Stimulated activated naive CD8-positive, alpha-beta T cell treated with anti-CD3 and anti-CD28 coated beads, Interleukin-15, Interleukin-2, amounts not matched to agents 100 ng/mL and 50 ng/mL, for 24 hours (primary cell): ENCODE measurements at regions not wholly inside any gene's neighbourhood (a gene's known extent, or its start where the extent isn't known, plus 50 kb on each side); places are given as distances from the start of the nearest gene placed in this dataset.

Source experiments
- H3K27ac Mint-ChIP-seq: one replicate; pipeline ENCODE4 v1.8.0; 2021; ENCODE audit warnings: mild to moderate bottlenecking, mixed read lengths
- H3K27me3 Mint-ChIP-seq: one replicate; pipeline ENCODE4 v1.8.0; 2021; ENCODE audit warnings: mixed read lengths
- H3K36me3 Mint-ChIP-seq: one replicate; pipeline ENCODE4 v1.8.0; 2021; ENCODE audit warnings: low read depth, mixed read lengths
- H3K4me1 Mint-ChIP-seq: one replicate; pipeline ENCODE4 v1.8.0; 2021; ENCODE audit warnings: low read depth, mixed read lengths
- H3K4me3 Mint-ChIP-seq: one replicate; pipeline ENCODE4 v1.8.0; 2021; ENCODE audit warnings: mild to moderate bottlenecking, mixed read lengths
- H3K9me3 Mint-ChIP-seq: one replicate; pipeline ENCODE4 v1.8.0; 2021; ENCODE audit warnings: mixed read lengths

DNA sequence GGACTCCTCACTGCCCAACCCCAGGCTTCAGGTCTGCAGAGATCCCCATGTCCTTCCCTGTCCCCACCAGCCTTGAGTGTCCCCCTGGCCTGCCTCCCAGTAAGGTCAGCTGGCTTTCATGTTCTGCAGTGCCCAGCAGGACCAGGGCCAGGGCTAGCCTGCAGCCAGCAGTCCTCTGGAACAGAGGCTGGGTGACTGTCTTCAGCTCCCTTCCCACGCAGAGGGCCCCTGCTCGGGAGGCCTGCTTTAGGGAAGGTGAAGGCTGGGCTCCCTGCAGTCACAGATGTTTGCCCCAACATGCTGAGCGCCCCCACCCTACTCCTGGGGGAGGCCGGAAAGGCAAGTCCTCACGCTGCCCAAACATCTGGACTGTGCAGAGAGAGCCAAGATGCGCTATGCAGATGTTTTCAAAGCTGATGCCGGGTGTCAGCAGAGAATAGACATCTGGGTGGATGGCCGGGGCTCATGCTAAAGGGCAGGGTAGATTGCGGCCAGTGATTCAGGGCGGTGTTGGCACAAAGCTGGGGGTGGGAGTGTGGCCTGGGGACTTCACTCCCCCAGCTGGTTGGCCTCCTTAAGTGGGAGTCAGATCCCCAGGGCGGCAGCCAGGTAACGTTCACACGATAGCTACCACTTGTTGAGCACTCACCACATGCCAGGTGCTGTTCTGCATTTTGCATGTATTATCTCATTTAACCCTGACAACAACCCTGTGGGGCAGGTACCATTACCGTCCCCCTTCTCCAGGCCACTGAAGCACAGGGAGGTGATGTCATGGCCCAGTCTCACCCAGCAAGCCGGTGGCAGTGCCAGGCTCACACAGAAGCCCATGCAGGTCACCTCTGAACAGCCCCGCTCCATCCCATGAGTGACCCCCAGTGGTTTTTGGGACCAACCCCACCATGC, 71.2 kb upstream of the COL13A1 start:
- H3K36me3 Mint-ChIP-seq, result no peaks in the 10 kb centered on the region
- no peak overlapping the region for H3K4me3 Mint-ChIP-seq
- peaks cover 8% of the 10 kb centered on the region for H3K27me3 Mint-ChIP-seq
- no peak overlapping the region for H3K27ac Mint-ChIP-seq
- H3K4me1 Mint-ChIP-seq, result peaks cover 10% of the 10 kb centered on the region
- no peaks in the 10 kb centered on the region for H3K9me3 Mint-ChIP-seq

DNA sequence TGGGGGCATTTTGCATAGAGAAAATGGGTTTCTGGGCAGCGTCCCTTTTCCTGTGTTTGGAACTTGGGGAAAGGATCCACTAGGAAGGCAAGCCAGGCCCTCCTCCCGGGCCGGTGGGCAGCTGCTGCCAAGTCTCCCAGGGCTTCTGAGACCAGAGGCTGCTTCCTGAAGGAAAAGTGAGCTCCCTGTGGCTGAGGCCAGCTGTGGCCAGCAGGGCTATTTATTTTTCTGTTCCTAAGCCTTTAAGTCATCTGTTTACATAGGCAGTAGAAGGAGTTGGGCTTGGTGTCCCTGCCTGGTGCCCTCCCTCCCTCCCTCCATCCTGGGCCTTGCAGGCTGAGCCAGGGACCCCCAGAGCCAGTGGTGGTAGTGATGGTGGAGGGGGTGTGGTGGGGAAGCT, 70.5 kb upstream of the COL13A1 start:
- peaks cover 4% of the 10 kb centered on the region for H3K27me3 Mint-ChIP-seq
- no peaks in the 10 kb centered on the region for H3K36me3 Mint-ChIP-seq
- no peak overlapping the region for H3K27ac Mint-ChIP-seq
- H3K4me3 Mint-ChIP-seq, result no peak overlapping the region
- H3K4me1 Mint-ChIP-seq, result peaks cover 10% of the 10 kb centered on the region
- no peaks in the 10 kb centered on the region for H3K9me3 Mint-ChIP-seq

DNA sequence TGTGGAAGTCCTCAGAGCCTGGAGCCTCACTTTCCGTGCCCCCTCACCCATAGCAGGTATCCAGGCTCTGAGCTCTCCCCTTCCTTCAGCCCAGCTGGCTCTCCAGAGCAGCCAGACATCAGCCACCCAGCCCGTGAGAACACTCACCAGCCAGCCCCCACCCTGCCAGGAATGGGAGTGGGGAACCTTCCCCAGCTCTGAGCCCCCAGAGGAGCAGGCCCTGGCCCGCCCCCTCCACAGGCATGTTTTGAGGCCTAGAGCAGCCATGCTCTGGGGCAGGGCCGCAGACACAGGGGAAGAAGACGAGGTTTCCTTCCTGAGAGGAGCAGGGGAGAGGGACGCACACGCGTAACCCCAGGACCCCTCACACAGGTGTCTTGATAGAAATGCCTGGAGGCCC, 70.0 kb upstream of the COL13A1 start:
- no peak overlapping the region for H3K4me3 Mint-ChIP-seq
- peaks cover 10% of the 10 kb centered on the region for H3K4me1 Mint-ChIP-seq
- H3K27ac Mint-ChIP-seq, result no peak overlapping the region
- H3K36me3 Mint-ChIP-seq, result no peaks in the 10 kb centered on the region
- peaks cover 3% of the 10 kb centered on the region for H3K27me3 Mint-ChIP-seq
- H3K9me3 Mint-ChIP-seq, result no peaks in the 10 kb centered on the region

DNA sequence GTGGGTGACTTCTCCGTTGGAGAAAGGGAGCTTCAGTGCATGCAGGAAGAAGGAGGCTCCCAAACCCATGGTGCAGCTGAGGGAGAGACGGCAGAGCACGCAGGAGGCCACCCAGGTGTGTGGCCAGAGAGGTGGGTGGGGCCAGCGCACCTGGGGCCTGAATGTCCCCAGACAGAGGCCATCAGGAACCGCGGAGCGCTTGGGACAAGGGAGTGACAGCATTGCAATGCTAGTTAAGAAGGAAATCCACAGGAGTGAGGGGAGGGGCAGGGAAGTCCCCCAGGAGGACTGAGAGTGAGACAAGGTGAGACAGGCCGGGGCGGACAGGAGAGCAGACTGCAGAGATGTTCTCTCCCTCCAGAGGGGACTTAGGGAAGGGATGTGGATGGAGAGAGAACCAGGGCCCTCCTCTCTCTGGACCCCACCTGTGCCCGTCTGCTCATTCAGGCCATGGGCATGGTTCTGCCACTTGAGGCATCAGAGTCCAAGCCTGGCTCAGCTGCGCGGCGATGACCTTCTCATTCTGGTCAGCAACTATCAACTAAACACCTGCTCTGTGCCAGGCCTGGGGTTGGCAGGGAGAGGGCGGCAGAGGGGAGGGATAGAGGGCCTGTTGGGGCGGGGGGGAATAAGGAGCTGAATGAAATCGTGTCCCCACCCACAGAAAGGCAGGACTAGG, 69.4 kb upstream of the COL13A1 start:
- Mint-ChIP-seq H3K4me3 (no peak overlapping the region), H3K27ac (no peak overlapping the region), H3K9me3 (no peaks in the 10 kb centered on the region), H3K36me3 (no peaks in the 10 kb centered on the region), H3K27me3 (no peaks in the 10 kb centered on the region), H3K4me1 (peaks cover 10% of the 10 kb centered on the region)

DNA sequence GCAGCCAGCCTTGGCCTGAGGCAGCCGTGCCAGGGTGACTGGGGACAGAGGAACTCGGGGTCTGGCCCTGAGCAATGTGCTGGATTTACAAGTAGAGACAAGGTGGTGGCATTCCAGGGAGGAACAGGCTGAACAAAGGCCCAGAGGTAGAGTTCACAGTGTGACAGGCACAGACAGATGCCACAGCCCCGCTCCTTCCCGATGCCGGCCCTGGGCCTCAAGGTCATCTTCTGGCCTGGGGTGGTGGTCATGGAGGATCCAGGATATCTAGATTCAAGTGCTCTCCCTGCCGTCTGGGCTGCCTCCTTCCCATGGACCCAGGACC, 68.9 kb upstream of the COL13A1 start:
- no peaks in the 10 kb centered on the region for H3K36me3 Mint-ChIP-seq
- H3K4me3 Mint-ChIP-seq, result no peak overlapping the region
- no peaks in the 10 kb centered on the region for H3K9me3 Mint-ChIP-seq
- peaks cover 10% of the 10 kb centered on the region for H3K4me1 Mint-ChIP-seq
- no peak overlapping the region for H3K27ac Mint-ChIP-seq
- no peaks in the 10 kb centered on the region for H3K27me3 Mint-ChIP-seq

DNA sequence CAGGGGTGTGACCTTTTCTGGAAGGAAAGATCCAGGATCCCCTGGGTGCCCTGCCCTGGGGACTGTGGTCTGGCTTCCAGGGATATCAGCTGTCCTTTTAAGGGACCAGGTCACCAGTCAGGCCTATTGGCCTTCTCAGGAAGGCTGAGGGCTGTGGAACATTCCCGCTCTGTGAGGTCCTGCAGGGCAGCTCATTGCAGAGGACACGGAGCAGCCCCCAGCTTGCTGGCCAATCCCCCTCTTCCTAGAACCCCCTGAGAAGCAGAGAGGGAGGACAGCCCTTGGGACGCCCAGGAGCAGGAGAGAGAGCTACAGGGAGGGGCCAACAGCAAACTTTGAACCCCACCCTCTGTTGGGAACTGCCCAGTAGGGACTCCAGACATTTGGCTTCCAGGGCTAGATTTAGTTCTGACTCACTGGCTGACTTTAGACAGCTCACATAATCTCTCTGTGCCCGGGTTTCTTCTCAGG, 67.9 kb upstream of the COL13A1 start:
- Mint-ChIP-seq H3K36me3 (no peaks in the 10 kb centered on the region), H3K27me3 (peaks cover under 1% of the 10 kb centered on the region), H3K27ac (no peak overlapping the region), H3K4me1 (peaks cover 10% of the 10 kb centered on the region), H3K4me3 (no peak overlapping the region), H3K9me3 (no peaks in the 10 kb centered on the region)

DNA sequence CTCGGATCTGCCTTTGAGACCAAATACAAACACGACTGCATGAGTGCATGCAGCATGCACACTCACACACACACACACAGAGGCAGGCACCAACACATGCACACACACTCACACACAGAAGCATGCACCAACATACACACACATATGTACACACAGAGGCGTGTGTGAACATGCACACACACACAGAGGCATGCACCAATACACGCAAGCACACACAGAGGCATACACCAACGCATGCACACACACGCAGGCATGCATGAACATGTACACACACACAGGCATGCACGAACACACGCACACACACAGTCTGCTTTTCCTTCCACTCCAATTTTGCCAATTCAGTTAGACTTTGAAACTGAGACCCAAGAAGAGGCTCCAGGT, 67.3 kb upstream of the COL13A1 start:
- Mint-ChIP-seq H3K36me3 (no peaks in the 10 kb centered on the region), H3K27ac (peak overlapping the region; percentile 14), H3K27me3 (peaks cover 4% of the 10 kb centered on the region), H3K4me3 (no peak overlapping the region), H3K9me3 (no peaks in the 10 kb centered on the region), H3K4me1 (peaks cover 10% of the 10 kb centered on the region)

DNA sequence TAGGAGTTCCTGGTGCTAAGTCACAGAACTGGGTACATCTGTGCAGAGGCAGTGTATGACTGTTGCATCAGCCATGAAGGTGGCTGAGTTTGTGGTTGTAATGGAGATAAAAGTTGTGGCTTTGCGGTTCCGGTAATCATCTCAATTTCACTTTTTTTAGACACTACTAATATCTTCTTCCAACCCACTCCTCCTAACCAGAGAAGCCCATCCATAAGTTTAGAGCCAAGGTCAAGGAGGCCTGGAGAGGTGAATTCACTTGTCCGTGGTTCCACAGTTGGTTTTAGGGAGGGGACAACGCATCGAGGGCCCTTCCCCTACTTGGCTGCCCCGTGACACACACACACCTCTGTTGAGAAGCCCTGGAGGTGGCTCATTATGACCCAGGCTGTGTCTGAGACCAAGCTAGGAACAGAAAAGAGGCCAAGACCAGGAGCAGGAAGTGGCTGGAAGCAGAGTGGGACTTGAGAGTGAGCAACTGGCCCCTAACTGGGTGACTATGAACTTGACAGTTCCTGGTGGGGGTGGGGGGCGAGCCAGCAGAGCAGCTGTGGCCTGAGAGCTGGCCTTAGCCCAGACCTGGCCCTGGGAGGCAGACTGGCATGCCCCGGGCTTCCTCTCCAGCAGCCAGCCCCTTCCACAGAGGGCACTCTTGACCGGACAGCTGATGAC, 66.8 kb upstream of the COL13A1 start:
- H3K4me3 Mint-ChIP-seq, result no peak overlapping the region
- peak overlapping the region; percentile 14 for H3K27ac Mint-ChIP-seq
- peaks cover 4% of the 10 kb centered on the region for H3K27me3 Mint-ChIP-seq
- peaks cover 10% of the 10 kb centered on the region for H3K4me1 Mint-ChIP-seq
- H3K36me3 Mint-ChIP-seq, result no peaks in the 10 kb centered on the region
- H3K9me3 Mint-ChIP-seq, result no peaks in the 10 kb centered on the region

DNA sequence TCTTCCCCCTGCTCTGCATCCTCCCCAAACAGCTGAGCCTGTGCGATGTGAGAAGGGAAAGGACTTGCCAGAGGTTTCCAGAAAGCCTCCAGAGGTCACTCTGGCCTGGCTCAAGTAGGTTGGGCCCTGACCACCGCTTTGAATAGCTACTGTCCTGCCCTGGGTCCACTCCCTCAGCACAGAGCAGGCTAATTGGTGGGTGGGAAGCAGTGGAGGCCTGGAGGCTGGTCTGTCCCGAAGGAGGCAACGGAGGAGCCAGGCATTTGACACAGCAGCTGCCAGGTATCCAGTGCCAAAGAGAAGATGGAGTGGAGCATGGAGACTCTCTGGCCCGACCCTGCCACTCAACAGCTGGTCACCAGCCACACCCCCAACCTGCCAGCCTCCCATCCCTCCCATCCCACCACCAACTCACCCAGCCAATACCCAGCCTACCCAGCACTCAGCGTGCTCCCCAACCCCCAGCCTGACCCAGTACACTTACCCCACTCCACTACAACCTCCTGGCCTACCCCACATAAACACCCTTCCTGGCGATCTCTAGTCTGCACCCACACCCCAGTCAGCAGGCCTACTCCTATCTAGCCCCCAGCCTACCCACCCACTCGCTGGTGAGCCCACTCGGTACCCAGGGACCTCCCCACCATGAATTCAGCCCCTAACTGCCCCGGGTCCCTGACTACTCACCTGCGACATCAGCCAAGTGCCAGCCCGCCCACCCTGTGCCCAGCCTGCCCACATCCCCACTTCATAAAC, 64.6 kb upstream of the COL13A1 start:
- peaks cover 4% of the 10 kb centered on the region for H3K27me3 Mint-ChIP-seq
- no peaks in the 10 kb centered on the region for H3K36me3 Mint-ChIP-seq
- H3K4me1 Mint-ChIP-seq, result peaks cover 10% of the 10 kb centered on the region
- no peak overlapping the region for H3K4me3 Mint-ChIP-seq
- no peak overlapping the region for H3K27ac Mint-ChIP-seq
- no peaks in the 10 kb centered on the region for H3K9me3 Mint-ChIP-seq

DNA sequence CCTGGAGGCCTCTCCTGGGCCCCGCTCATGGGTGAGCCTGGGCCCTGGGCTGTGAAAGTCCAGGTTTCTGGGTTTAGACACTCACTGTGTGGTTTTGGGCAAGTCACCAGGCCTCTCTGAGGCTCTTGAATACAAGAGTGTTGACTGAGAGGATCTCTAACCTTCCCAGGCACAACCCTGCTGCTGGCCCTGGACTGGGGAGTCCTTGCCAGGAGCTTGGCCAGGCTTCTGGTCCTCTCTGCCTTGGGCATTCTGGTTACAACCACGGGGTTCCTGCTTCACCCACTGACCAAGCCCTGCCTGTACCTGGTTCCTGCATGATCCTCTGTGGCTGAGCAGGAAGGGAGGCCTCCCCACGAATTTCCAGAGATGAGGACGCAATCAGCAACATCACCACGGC, 63.6 kb upstream of the COL13A1 start:
- Mint-ChIP-seq H3K27me3 (peaks cover 6% of the 10 kb centered on the region), H3K4me1 (peaks cover 10% of the 10 kb centered on the region), H3K36me3 (no peaks in the 10 kb centered on the region), H3K27ac (no peak overlapping the region), H3K9me3 (no peaks in the 10 kb centered on the region), H3K4me3 (no peak overlapping the region)

DNA sequence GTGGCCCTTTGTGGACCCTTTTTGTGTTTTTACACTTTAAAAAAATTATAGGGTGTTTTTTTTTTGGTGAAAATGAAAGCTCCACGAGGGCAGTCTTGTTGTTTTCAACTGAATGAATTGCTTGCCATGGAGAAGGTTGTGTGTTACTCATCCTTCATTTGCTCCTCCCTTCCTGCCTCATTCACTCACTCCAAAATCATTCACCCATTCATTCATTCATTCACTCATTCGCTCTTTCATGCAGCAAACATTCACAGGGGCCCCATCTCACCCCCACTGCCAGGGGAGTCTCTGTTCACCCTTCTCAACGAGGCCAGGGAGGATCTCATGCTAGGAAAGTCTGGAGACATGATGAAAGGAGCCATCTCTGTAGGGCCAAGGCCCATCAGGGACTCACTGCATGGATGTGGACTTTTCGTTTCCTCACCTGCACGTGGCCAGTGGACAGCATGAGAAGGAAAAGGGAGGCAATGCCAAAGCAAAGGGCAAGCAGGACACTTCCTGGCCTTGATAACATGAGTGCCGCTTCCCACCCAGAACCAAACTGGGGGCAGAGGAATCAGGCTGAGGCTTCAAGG, 62.8 kb upstream of the COL13A1 start:
- H3K36me3 Mint-ChIP-seq, result no peaks in the 10 kb centered on the region
- no peaks in the 10 kb centered on the region for H3K9me3 Mint-ChIP-seq
- peaks cover 10% of the 10 kb centered on the region for H3K4me1 Mint-ChIP-seq
- H3K4me3 Mint-ChIP-seq, result no peak overlapping the region
- H3K27me3 Mint-ChIP-seq, result peaks cover 13% of the 10 kb centered on the region
- no peak overlapping the region for H3K27ac Mint-ChIP-seq

DNA sequence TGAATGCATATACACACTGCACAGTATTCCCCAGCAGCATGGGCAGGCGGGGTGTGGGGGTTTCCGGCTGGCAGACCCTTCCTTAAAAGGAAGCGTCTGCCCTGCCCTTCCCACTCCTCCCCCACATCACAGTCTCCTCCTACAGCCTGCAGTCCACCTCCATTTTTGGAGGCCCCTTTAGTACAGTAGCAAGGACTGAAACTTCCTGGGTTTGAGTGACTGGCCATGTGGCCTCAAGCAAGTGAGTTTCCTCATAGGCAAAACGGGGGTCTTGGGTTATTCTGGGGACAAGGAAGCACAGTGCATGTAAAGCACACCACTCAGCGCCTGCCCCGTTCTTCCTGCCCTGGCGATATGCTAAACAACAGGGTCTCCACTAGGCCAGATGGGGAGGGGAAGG, 62.1 kb upstream of the COL13A1 start:
- Mint-ChIP-seq H3K27me3 (peaks cover 17% of the 10 kb centered on the region), H3K27ac (no peak overlapping the region), H3K36me3 (no peaks in the 10 kb centered on the region), H3K4me3 (no peak overlapping the region), H3K4me1 (peaks cover 4% of the 10 kb centered on the region), H3K9me3 (no peaks in the 10 kb centered on the region)

DNA sequence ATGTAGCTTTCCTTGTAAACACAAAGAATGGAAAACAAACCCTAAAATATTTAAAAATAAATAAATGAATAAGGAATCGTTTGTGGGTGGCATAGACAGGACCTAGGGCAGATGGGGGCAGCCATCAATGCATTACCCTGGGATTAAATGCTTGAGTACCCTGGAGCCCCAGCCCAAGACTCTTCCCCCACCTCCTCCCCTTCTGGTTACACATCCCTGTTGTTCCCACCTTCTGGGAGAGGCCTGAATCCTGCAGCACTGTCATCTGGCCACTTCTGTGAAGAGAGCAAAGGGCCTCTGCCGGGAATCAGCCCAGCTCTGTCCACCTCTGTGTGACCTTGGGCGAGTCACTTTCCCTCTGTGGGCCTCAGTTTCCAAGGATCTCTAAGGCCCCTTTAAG, 61.6 kb upstream of the COL13A1 start:
- no peaks in the 10 kb centered on the region for H3K36me3 Mint-ChIP-seq
- H3K4me1 Mint-ChIP-seq, result no peaks in the 10 kb centered on the region
- H3K27ac Mint-ChIP-seq, result no peak overlapping the region
- no peak overlapping the region for H3K4me3 Mint-ChIP-seq
- H3K27me3 Mint-ChIP-seq, result peaks cover 22% of the 10 kb centered on the region
- H3K9me3 Mint-ChIP-seq, result no peaks in the 10 kb centered on the region

DNA sequence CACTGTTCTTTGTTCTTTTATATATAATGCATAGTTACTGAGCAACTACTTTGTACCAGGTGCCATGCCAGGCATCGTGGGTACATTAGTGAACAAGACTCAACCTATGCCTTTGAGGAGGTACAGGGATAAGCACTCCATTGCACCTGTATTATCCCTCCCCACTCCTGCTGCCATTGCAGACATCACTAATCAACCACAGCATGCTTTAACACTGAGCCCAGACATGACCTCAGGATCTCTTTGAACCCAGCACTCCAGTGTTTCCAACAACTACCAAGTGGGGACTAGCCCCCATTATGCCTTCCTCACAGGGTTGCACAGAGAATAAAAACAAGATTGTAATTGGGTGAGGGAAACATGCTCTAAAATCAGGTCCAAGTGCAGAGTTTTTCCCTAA, 60.5 kb upstream of the COL13A1 start:
- Mint-ChIP-seq H3K27ac (no peak overlapping the region), H3K27me3 (peaks cover 27% of the 10 kb centered on the region), H3K9me3 (no peaks in the 10 kb centered on the region), H3K4me1 (no peaks in the 10 kb centered on the region), H3K36me3 (no peaks in the 10 kb centered on the region), H3K4me3 (no peak overlapping the region)
